H1 (cell line): ENCODE measurements at regions not wholly inside any gene's neighbourhood (a gene's known extent, or its start where the extent isn't known, plus 50 kb on each side); places are given as distances from the start of the nearest gene placed in this dataset.

Experiments used
- EP300 ChIP-seq, 2 experiments: IDR thresholded peaks; 1 replicate in 1 of 2; 2 replicates in 1 of 2; pipeline ENCODE4 v1.6.1; 2011 to 2012; ENCODE audit warnings: low read depth in 2 of 2, low read length in 2 of 2, mild to moderate bottlenecking in 2 of 2, borderline replicate concordance in 1 of 2, inconsistent platforms in 1 of 2, moderate library complexity in 1 of 2
- PHF8 ChIP-seq: fragments of 200-600 bp; sonication (generic); conservative IDR thresholded peaks from 2 replicates; pipeline ENCODE4 v1.7.1; 2012; ENCODE audit warnings: low read depth, mild to moderate bottlenecking, inconsistent platforms, low read length, moderate library complexity
- RBBP5 ChIP-seq: IDR thresholded peaks from 2 replicates; pipeline ENCODE4 v1.7.1; 2012; ENCODE audit warnings: low read depth, mild to moderate bottlenecking, inconsistent platforms, low read length, moderate library complexity, borderline replicate concordance
- SAP30 ChIP-seq: fragments of 300-600 bp; sonication (generic); IDR thresholded peaks from 2 replicates; pipeline ENCODE4 v1.7.1; 2012; ENCODE audit warnings: low read length, moderate library complexity, mild to moderate bottlenecking, inconsistent platforms; ENCODE audit not compliant: insufficient read depth, insufficient replicate concordance

- no peak for TF ChIP-seq EP300 (IDR thresholded peaks at IDR 0.05; ENCODE audit: borderline replicate concordance in 1 of 2, low read depth in 2 of 2, low read length in 2 of 2)
- no peak for TF ChIP-seq PHF8
- no peak for TF ChIP-seq RBBP5
- TF ChIP-seq SAP30 = no peak
Measured at GRCh38 chr14:76672123-76672522, 89.1 kb upstream of the VASH1 start (continued).
